ENCODE measurements at regions not wholly inside any gene's neighbourhood (a gene's known extent, or its start where the extent isn't known, plus 50 kb on each side); places are given as distances from the start of the nearest gene placed in this dataset.

DNA sequence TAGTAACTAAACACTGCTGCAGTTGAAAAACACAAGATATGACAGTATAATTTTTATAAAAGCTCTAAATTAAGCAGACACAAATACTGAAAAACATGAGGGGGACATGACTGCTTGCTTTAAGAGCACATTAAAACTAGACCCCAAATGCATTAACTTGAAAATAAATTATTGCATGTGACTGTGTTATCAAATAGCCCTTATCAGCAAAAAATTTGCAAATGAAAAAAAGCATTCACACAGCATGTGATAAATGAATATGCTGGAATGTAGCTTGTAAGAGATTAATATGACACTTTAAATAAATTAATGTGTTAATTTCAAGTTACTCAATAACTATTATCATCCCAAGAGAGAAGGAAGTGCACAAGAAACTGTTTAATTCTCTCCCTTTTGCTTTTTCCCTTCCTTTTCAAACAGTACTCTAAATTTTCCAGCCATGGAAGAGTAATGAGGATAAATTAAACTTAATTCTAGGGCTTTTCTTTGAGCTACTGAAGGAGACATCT lies 1422.1 kb upstream of the FLRT2 start:
- Mint-ChIP-seq H3K36me3 (no peaks in the 10 kb centered on the region), H3K27me3 (ENCODE audit: low read depth in 3 of 3) (peaks cover 0 to 3% (median 0%) of the 10 kb centered on the region in 3 donors), H3K4me1 (no peaks in the 10 kb centered on the region), H3K4me3 (no peak overlapping the region), H3K27ac (no peak overlapping the region), H3K9me3 (peaks cover 0 to 11% (median 3%) of the 10 kb centered on the region in 7 donors)
- Histone ChIP-seq H3K27ac (ENCODE audit: low read depth in 1 of 2, low read length in 2 of 2) (no peak overlapping the region), H3K4me3 (replicated peaks in 1 of 3; ENCODE audit: low read depth in 2 of 3, low read length in 3 of 3) (no peak overlapping the region), H3K9me3 (replicated peaks in 1 of 2; ENCODE audit: control insufficient read depth in 1 of 2, insufficient read depth in 1 of 2, low read length in 2 of 2) (peaks cover 11 to 20% of the 10 kb centered on the region in 2 donors), H2AFZ (ENCODE audit: insufficient read depth, low read depth, low read length, poor library complexity, severe bottlenecking) (no peak overlapping the region), H3K27me3 (ENCODE audit: control insufficient read depth in 2 of 2, insufficient read depth in 2 of 2, low read length in 2 of 2) (no peaks in the 10 kb centered on the region), H3K4me1 (ENCODE audit: control insufficient read depth in 1 of 2, insufficient read depth in 2 of 2, low read length in 2 of 2) (no peaks in the 10 kb centered on the region), H3K79me2 (ENCODE audit: insufficient read depth, low read length) (no peaks in the 10 kb centered on the region), H4K20me1 (ENCODE audit: insufficient read depth, low read length) (no peaks in the 10 kb centered on the region), H3K9ac (ENCODE audit: insufficient read depth, low read length, poor library complexity, severe bottlenecking) (no peak overlapping the region), H3K4me2 (replicated peaks; ENCODE audit: extremely low read depth, low read length, poor library complexity, severe bottlenecking) (no peak overlapping the region), H3K36me3 (replicated peaks in 1 of 2; ENCODE audit: control insufficient read depth in 1 of 2, insufficient read depth in 2 of 2, low read length in 2 of 2) (no peaks in the 10 kb centered on the region)
- intact Hi-C loops (cut with micrococcal nuclease) = no loop called here
- no peak for DNase-seq
- TF ChIP-seq, protein P1, sequence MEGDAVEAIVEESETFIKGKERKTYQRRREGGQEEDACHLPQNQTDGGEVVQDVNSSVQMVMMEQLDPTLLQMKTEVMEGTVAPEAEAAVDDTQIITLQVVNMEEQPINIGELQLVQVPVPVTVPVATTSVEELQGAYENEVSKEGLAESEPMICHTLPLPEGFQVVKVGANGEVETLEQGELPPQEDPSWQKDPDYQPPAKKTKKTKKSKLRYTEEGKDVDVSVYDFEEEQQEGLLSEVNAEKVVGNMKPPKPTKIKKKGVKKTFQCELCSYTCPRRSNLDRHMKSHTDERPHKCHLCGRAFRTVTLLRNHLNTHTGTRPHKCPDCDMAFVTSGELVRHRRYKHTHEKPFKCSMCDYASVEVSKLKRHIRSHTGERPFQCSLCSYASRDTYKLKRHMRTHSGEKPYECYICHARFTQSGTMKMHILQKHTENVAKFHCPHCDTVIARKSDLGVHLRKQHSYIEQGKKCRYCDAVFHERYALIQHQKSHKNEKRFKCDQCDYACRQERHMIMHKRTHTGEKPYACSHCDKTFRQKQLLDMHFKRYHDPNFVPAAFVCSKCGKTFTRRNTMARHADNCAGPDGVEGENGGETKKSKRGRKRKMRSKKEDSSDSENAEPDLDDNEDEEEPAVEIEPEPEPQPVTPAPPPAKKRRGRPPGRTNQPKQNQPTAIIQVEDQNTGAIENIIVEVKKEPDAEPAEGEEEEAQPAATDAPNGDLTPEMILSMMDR (IDR thresholded peaks at IDR 0.05) = no peak

DNA sequence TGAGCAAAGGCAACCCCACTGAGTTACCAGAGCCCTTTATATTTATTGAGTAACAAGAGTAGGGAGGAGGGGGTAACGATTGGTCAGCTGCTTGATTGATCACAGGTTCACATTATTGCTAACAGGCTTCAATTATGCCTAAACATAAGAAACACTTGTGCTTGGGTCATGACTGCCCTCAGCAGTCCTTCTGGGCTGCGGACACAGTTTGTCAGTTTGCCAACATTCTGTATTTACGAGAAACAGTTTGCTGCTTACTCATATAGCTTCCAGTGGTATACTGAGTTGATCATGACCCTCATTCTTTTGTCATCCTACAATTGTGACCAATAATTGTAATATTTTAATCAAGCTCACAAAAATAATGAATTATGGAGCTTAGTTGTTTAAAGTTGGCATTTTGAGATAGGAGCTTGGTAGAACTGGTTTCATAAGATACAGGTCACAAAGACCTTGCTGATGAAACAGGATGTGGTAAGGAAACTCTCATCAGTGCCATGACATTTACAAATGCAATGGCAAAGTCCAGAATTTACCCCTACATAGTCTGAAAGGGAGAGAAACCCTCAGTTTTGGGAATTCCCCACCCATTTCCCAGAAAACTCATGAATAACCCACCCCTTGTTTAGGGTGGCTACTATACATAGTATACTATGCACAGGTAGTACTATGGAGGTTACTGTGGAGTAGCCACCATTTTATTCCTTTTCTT lies 1421.0 kb upstream of the FLRT2 start:
- no peak overlapping the region for H3K4me3 ChIP-seq (replicated peaks in 1 of 3; ENCODE audit: low read depth in 2 of 3, low read length in 3 of 3)
- Mint-ChIP-seq H3K27ac (no peak overlapping the region), H3K4me3 (no peak overlapping the region), H3K9me3 (peaks cover 0 to 20% (median 4%) of the 10 kb centered on the region in 7 donors), H3K27me3 (ENCODE audit: low read depth in 3 of 3) (peaks cover 0 to 3% (median 0%) of the 10 kb centered on the region in 3 donors), H3K36me3 (no peaks in the 10 kb centered on the region), H3K4me1 (no peaks in the 10 kb centered on the region)
- H3K9ac ChIP-seq (ENCODE audit: insufficient read depth, low read length, poor library complexity, severe bottlenecking) = no peak overlapping the region
- DNase-seq = no peak
- WGBS (ENCODE audit: insufficient coverage) = 80% methylated on average over 1 of the region's 3 CpGs
- peaks cover 9 to 14% of the 10 kb centered on the region in 2 donors for H3K9me3 ChIP-seq (replicated peaks in 1 of 2; ENCODE audit: control insufficient read depth in 1 of 2, insufficient read depth in 1 of 2, low read length in 2 of 2)
- no peaks in the 10 kb centered on the region for H4K20me1 ChIP-seq (ENCODE audit: insufficient read depth, low read length)
- TF ChIP-seq, protein P1 (IDR thresholded peaks at IDR 0.05) = no peak
- H2AFZ ChIP-seq (ENCODE audit: insufficient read depth, low read depth, low read length, poor library complexity, severe bottlenecking) = no peak overlapping the region
- no peaks in the 10 kb centered on the region for H3K36me3 ChIP-seq (replicated peaks in 1 of 2; ENCODE audit: control insufficient read depth in 1 of 2, insufficient read depth in 2 of 2, low read length in 2 of 2)
- no peak overlapping the region for H3K4me2 ChIP-seq (replicated peaks; ENCODE audit: extremely low read depth, low read length, poor library complexity, severe bottlenecking)
- no peaks in the 10 kb centered on the region for H3K4me1 ChIP-seq (ENCODE audit: control insufficient read depth in 1 of 2, insufficient read depth in 2 of 2, low read length in 2 of 2)
- H3K27ac ChIP-seq (ENCODE audit: low read depth in 1 of 2, low read length in 2 of 2) = no peak overlapping the region
- no peaks in the 10 kb centered on the region for H3K79me2 ChIP-seq (ENCODE audit: insufficient read depth, low read length)
- intact Hi-C loops (cut with micrococcal nuclease) = no loop called here
- H3K27me3 ChIP-seq (ENCODE audit: control insufficient read depth in 2 of 2, insufficient read depth in 2 of 2, low read length in 2 of 2) = no peaks in the 10 kb centered on the region

All from CD14-positive monocyte (primary cell).